Tibial nerve (tissue), 4 donors: ENCODE measurements at regions not wholly inside any gene's neighbourhood (a gene's known extent, or its start where the extent isn't known, plus 50 kb on each side); places are given as distances from the start of the nearest gene placed in this dataset.

ENCODE experiments used
- DNase-seq, 2 donors: peaks; one replicate each; pipeline ENCODE4 v3.0.0-alpha.2; 2019; ENCODE audit warnings: low spot score in 2 of 2
- H3K27ac ChIP-seq, 4 donors: fragments of 200-600 bp; sonication (generic) in 3 of 4; one replicate each; pipeline ENCODE4 v1.5.1; 2017 to 2019; ENCODE audit warnings: mild to moderate bottlenecking in 1 of 4
- H3K27me3 ChIP-seq, 2 donors: fragments of 200-600 bp; sonication (generic) in 1 of 2; one replicate each; pipeline versions ENCODE4 v1.5.1 to v1.6.0; 2017 to 2019
- H3K36me3 ChIP-seq, 3 donors: fragments of 200-600 bp; sonication (generic); one replicate each; pipeline ENCODE4 v1.5.1; 2018 to 2019
- H3K4me1 ChIP-seq, 4 donors: fragments of 200-600 bp; sonication (generic) in 3 of 4; one replicate each; pipeline ENCODE4 v1.5.1; 2017 to 2019
- H3K4me3 ChIP-seq, 4 donors: fragments of 200-600 bp; sonication (generic) in 3 of 4; one replicate each; pipeline ENCODE4 v1.5.1; 2017 to 2019; ENCODE audit warnings: mild to moderate bottlenecking in 1 of 4, moderate library complexity in 1 of 4
- H3K9me3 ChIP-seq, 4 donors: fragments of 200-600 bp; sonication (generic) in 3 of 4; one replicate each; pipeline ENCODE4 v1.5.1; 2017 to 2019
- EP300 ChIP-seq, 2 donors: sonication (generic); formaldehyde crosslinking; IDR thresholded peaks; one replicate each; pipeline ENCODE4 v1.6.1; 2017; ENCODE audit warnings: antibody characterized with exemption in 2 of 2, mild to moderate bottlenecking in 1 of 2
- POLR2A ChIP-seq, 2 donors: fragments of 450-650 bp; IDR thresholded peaks; one replicate each; pipeline ENCODE4 v1.6.1; 2017; ENCODE audit warnings: antibody characterized with exemption in 2 of 2, mild to moderate bottlenecking in 2 of 2, moderate library complexity in 2 of 2
- WGBS, 2 donors: methylation state at CpG; one replicate each; pipeline ENCODE4 v1.1.5; 2018; 5-methylcytosine and 5-hydroxymethylcytosine counted together
- TF ChIP-seq, protein P1 (sequence below), 5 experiments: fragments of 200-600 bp in 3 of 5; fragments of 450-650 bp in 2 of 5; sonication (generic) in 3 of 5; IDR thresholded peaks; one replicate each; pipeline ENCODE4 v1.5.1; 2016 to 2019; ENCODE audit warnings: antibody characterized with exemption in 5 of 5, mild to moderate bottlenecking in 3 of 5, moderate library complexity in 2 of 5

GRCh38 chr2:146804288-146804687 is 1040.5 kb upstream of the ACVR2A start:
- Histone ChIP-seq H3K4me3 (no peak overlapping the region), H3K4me1 (no peaks in the 10 kb centered on the region), H3K9me3 (no peaks in the 10 kb centered on the region), H3K27me3 (no peaks in the 10 kb centered on the region), H3K36me3 (no peaks in the 10 kb centered on the region), H3K27ac (no peak overlapping the region)
- no peak for DNase-seq
- TF ChIP-seq EP300 (IDR thresholded peaks at IDR 0.05) (no peak), POLR2A (IDR thresholded peaks at IDR 0.05) (no peak)
- TF ChIP-seq, protein P1, sequence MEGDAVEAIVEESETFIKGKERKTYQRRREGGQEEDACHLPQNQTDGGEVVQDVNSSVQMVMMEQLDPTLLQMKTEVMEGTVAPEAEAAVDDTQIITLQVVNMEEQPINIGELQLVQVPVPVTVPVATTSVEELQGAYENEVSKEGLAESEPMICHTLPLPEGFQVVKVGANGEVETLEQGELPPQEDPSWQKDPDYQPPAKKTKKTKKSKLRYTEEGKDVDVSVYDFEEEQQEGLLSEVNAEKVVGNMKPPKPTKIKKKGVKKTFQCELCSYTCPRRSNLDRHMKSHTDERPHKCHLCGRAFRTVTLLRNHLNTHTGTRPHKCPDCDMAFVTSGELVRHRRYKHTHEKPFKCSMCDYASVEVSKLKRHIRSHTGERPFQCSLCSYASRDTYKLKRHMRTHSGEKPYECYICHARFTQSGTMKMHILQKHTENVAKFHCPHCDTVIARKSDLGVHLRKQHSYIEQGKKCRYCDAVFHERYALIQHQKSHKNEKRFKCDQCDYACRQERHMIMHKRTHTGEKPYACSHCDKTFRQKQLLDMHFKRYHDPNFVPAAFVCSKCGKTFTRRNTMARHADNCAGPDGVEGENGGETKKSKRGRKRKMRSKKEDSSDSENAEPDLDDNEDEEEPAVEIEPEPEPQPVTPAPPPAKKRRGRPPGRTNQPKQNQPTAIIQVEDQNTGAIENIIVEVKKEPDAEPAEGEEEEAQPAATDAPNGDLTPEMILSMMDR (IDR thresholded peaks at IDR 0.05) = no peak
- 53 to 60% methylated on average over 4 of the region's 4 CpGs for WGBS, 2 donors

DNA sequence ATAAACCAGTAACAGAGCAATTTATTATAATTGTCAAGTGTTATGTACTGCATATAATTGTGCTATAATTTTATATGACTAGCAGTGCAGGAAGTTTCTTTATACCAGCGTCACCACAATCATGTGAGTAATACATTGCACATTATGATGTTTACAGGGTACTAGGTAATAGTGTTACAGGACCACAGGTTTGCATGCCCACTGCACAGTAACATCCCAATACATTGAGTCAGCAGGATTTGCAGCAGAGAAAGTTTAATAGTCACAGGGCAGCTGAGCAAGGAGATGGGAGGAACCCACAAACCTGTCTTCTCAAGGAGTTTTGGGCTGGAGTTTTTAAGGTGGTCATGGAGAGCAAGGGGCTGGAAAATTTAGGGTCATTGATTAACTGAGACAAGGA is 1042.9 kb upstream of the ACVR2A start:
- TF ChIP-seq, protein P1 (IDR thresholded peaks at IDR 0.05) = no peak
- TF ChIP-seq EP300 (IDR thresholded peaks at IDR 0.05) = no peak
- no peak for TF ChIP-seq POLR2A (IDR thresholded peaks at IDR 0.05)
- Histone ChIP-seq H3K9me3 (no peaks in the 10 kb centered on the region), H3K36me3 (no peaks in the 10 kb centered on the region), H3K4me1 (no peaks in the 10 kb centered on the region), H3K27ac (no peak overlapping the region), H3K27me3 (no peaks in the 10 kb centered on the region), H3K4me3 (no peak overlapping the region)
- WGBS, 2 donors = 89 to 91% methylated on average over 1 of the region's 1 CpG
- DNase-seq = no peak

- WGBS, 2 donors = 59 to 61% methylated on average over 2 of the region's 2 CpGs
- TF ChIP-seq POLR2A (IDR thresholded peaks at IDR 0.05) (no peak), EP300 (IDR thresholded peaks at IDR 0.05) (no peak)
- TF ChIP-seq, protein P1 (IDR thresholded peaks at IDR 0.05) = no peak
- no peaks in the 10 kb centered on the region for H3K4me1 ChIP-seq
- no peak overlapping the region for H3K4me3 ChIP-seq
- no peak overlapping the region for H3K27ac ChIP-seq
- no peak for DNase-seq
- no peaks in the 10 kb centered on the region for H3K27me3 ChIP-seq
- no peaks in the 10 kb centered on the region for H3K36me3 ChIP-seq
- H3K9me3 ChIP-seq = peaks cover 0 to 23% (median 0%) of the 10 kb centered on the region in 4 donors
Measured at GRCh38 chr2:146786396-146786795, 1058.4 kb upstream of the ACVR2A start.

DNA sequence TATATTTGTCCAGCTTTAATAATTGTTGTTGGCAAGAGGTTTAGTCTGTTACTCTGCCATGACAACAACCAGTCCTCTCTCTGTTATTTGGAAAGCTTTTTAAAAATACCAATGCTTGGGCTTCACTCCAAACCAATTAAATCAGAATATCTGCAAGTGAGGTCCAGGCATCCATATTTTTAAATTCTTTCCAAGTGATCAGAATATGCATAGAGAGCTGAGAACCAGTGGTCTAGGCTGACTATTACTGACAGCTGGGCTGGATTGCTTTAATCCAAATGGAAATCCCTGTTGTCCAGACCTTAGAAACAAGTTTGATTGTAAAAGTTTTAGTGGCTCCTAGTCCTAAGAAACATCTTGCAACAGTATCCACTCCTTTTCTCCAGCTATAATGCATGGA is 1059.7 kb upstream of the ACVR2A start:
- H3K4me1 ChIP-seq = no peaks in the 10 kb centered on the region
- no peak for DNase-seq
- no peak overlapping the region for H3K27ac ChIP-seq
- H3K9me3 ChIP-seq = peaks cover 0 to 18% (median 0%) of the 10 kb centered on the region in 4 donors
- no peaks in the 10 kb centered on the region for H3K36me3 ChIP-seq
- no peaks in the 10 kb centered on the region for H3K27me3 ChIP-seq
- TF ChIP-seq, protein P1 (IDR thresholded peaks at IDR 0.05) = no peak
- TF ChIP-seq EP300 (IDR thresholded peaks at IDR 0.05) = no peak
- TF ChIP-seq POLR2A (IDR thresholded peaks at IDR 0.05) = no peak
- no peak overlapping the region for H3K4me3 ChIP-seq

DNA sequence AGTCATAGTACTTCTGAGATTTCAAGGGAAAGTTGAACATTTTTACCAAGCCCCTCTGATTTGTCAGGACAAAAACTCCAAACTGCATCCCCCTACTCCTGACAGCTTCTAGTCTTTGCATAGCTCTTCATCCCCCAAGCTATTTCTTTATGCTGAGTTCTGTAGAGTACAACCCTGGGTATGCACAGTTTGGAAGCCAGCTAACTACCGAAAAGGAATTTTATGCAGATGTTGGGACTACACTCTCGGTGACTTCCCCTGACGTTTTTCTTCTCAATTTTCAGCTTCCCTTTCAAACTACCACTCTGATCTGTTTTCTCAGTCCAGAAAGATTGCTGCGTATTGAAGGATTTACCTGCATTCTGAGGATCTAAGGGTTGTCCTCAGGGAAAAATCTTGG is 1060.2 kb upstream of the ACVR2A start:
- no peak overlapping the region for H3K4me3 ChIP-seq
- TF ChIP-seq POLR2A (IDR thresholded peaks at IDR 0.05) = no peak
- no peak for TF ChIP-seq EP300 (IDR thresholded peaks at IDR 0.05)
- TF ChIP-seq, protein P1 (IDR thresholded peaks at IDR 0.05) = no peak
- WGBS, 2 donors = 69 to 71% methylated on average over 4 of the region's 4 CpGs

More for the DNA sequence above, 1060.2 kb upstream of the ACVR2A start:
- Histone ChIP-seq H3K9me3 (peaks cover 0 to 14% (median 0%) of the 10 kb centered on the region in 4 donors), H3K27me3 (no peaks in the 10 kb centered on the region), H3K27ac (no peak overlapping the region), H3K36me3 (no peaks in the 10 kb centered on the region), H3K4me1 (no peaks in the 10 kb centered on the region)
- DNase-seq = no peak
